ENCODE measurements at regions not wholly inside any gene's neighbourhood (a gene's known extent, or its start where the extent isn't known, plus 50 kb on each side); places are given as distances from the start of the nearest gene placed in this dataset.

- TF ChIP-seq CTCF (IDR thresholded peaks at IDR 0.05) (no peak), TCF7L2 (IDR thresholded peaks at IDR 0.05; ENCODE audit: low read depth, low read length) (no peak), POLR2AphosphoS5 (IDR thresholded peaks at IDR 0.05; ENCODE audit: low read depth, low read length) (no peak), SIN3A (IDR thresholded peaks at IDR 0.05; ENCODE audit: borderline replicate concordance, insufficient read depth, low read depth, low read length) (no peak), REST (IDR thresholded peaks at IDR 0.05; ENCODE audit: insufficient read depth in 1 of 2, low read depth in 2 of 2, low read length in 1 of 2) (no peak)
These were observed 61.1 kb upstream of the ATP2B2 start for GRCh38 chr3:10566451-10566850.
